Stomach (tissue), 8 donors: ENCODE measurements at regions not wholly inside any gene's neighbourhood (a gene's known extent, or its start where the extent isn't known, plus 50 kb on each side); places are given as distances from the start of the nearest gene placed in this dataset.

Experiments
- DNase-seq, 2 donors: peaks; one replicate each; pipeline versions ENCODE4 v3.0.0 to v3.0.0-alpha.2; 2013 to 2019
- H3K27ac ChIP-seq, 5 donors: fragments of 200-600 bp in 4 of 5; sonication (generic) in 4 of 5; one replicate each; pipeline ENCODE4 v1.5.1; 2013 to 2019; ENCODE audit warnings: mild to moderate bottlenecking in 1 of 5, moderate library complexity in 1 of 5
- H3K27me3 ChIP-seq, 3 donors: fragments of 200-600 bp; sonication (generic); one replicate each; pipeline ENCODE4 v1.5.1; 2017 to 2019; ENCODE audit warnings: mixed run types in 1 of 3
- H3K36me3 ChIP-seq, 4 donors: fragments of 200-600 bp; sonication (generic); 1 replicate in 3 of 4; 2 replicates in 1 of 4; pipeline ENCODE4 v1.5.1; 2016 to 2019
- H3K4me1 ChIP-seq, 4 donors: fragments of 200-600 bp; sonication (generic); one replicate each; pipeline ENCODE4 v1.5.1; 2016 to 2019
- H3K4me3 ChIP-seq, 4 donors: fragments of 200-600 bp; sonication (generic) in 3 of 4; one replicate each; pipeline ENCODE4 v1.5.1; 2016 to 2019; ENCODE audit warnings: mild to moderate bottlenecking in 1 of 4
- H3K9me3 ChIP-seq, 4 donors: fragments of 200-600 bp; sonication (generic); one replicate each; pipeline ENCODE4 v1.5.1; 2016 to 2019
- CTCF ChIP-seq, 7 experiments: fragments of 450-650 bp in 4 of 7; fragments of 200-600 bp in 3 of 7; sonication (generic) in 3 of 7; IDR thresholded peaks; one replicate each; pipeline ENCODE4 v1.5.1; 2016 to 2019; ENCODE audit warnings: antibody characterized with exemption in 7 of 7, control low read depth in 2 of 7, mild to moderate bottlenecking in 1 of 7
- EP300 ChIP-seq: sonication (generic); formaldehyde crosslinking; IDR thresholded peaks from one replicate; pipeline ENCODE4 v1.6.1; 2017; ENCODE audit warnings: antibody characterized with exemption
- POLR2A ChIP-seq, 4 donors: fragments of 450-650 bp; IDR thresholded peaks; one replicate each; pipeline ENCODE4 v1.6.1; 2016; ENCODE audit warnings: antibody characterized with exemption in 4 of 4, control low read depth in 2 of 4, mild to moderate bottlenecking in 1 of 4, moderate library complexity in 1 of 4
- POLR2AphosphoS5 ChIP-seq, 3 donors: sonication (generic); formaldehyde crosslinking; IDR thresholded peaks; one replicate each; pipeline ENCODE4 v1.6.1; 2016; ENCODE audit warnings: antibody characterized with exemption in 3 of 3
- WGBS, 5 donors: extraction: QIAGEN DNeasy Blood & Tissue Kit in 3 of 5; methylation state at CpG; one replicate each; pipeline versions ENCODE4 v1.1.5 to v1.1.7; 2013 to 2018; 5-methylcytosine and 5-hydroxymethylcytosine counted together
- intact Hi-C: fragments of 100-400 bp; cut with DNase I; formaldehyde crosslinking; loops from one replicate; pipeline ENCODE4 v1.15.1; 2023; ENCODE audit warnings: low total_unique reads
- donor health status: healthy with polysubstance abuse.
- donor health status: Bipolar disorder and iron deficiency.
- donor health status: healthy.

GRCh38 chr21:30986965-30987364 lies 51.3 kb downstream of the KRTAP19-8 start:
- peak in 1 of 2 donors; percentile 10 for DNase-seq
- H3K36me3 ChIP-seq = no peaks in the 10 kb centered on the region
- TF ChIP-seq POLR2AphosphoS5 (IDR thresholded peaks at IDR 0.05) (no peak), CTCF (IDR thresholded peaks at IDR 0.05) (no peak), EP300 (no peak), POLR2A (IDR thresholded peaks at IDR 0.05) (no peak)
- 60 to 66% (median 60%) methylated on average over 2 of the region's 2 CpGs for WGBS, 5 donors
- no peaks in the 10 kb centered on the region for H3K9me3 ChIP-seq
- H3K27me3 ChIP-seq = no peaks in the 10 kb centered on the region
- H3K27ac ChIP-seq = no peak overlapping the region
- no peak overlapping the region for H3K4me3 ChIP-seq
- intact Hi-C loops = no loop called here
- H3K4me1 ChIP-seq = no peaks in the 10 kb centered on the region

- H3K4me3 ChIP-seq = no peak overlapping the region
- no peaks in the 10 kb centered on the region for H3K9me3 ChIP-seq
- no peaks in the 10 kb centered on the region for H3K27me3 ChIP-seq
- intact Hi-C loops = no loop called here
- no peaks in the 10 kb centered on the region for H3K36me3 ChIP-seq
- no peak for DNase-seq
- H3K4me1 ChIP-seq = no peaks in the 10 kb centered on the region
- no peak for TF ChIP-seq EP300
- no peak for TF ChIP-seq POLR2A (IDR thresholded peaks at IDR 0.05)
- no peak for TF ChIP-seq CTCF (IDR thresholded peaks at IDR 0.05)
- TF ChIP-seq POLR2AphosphoS5 (IDR thresholded peaks at IDR 0.05) = no peak
- no peak overlapping the region for H3K27ac ChIP-seq
- 31 to 50% (median 41%) methylated on average over 3 of the region's 3 CpGs for WGBS, 5 donors
Measured at GRCh38 chr21:30984889-30985288, 53.4 kb downstream of the KRTAP19-8 start.

GRCh38 chr21:30981403-30981802 lies 56.9 kb downstream of the KRTAP19-8 start:
- DNase-seq = peak in 1 of 2 donors; percentile 14
- 50 to 70% (median 53%) methylated on average over 1 of the region's 1 CpG for WGBS, 5 donors
- intact Hi-C loops = no loop called here

DNA sequence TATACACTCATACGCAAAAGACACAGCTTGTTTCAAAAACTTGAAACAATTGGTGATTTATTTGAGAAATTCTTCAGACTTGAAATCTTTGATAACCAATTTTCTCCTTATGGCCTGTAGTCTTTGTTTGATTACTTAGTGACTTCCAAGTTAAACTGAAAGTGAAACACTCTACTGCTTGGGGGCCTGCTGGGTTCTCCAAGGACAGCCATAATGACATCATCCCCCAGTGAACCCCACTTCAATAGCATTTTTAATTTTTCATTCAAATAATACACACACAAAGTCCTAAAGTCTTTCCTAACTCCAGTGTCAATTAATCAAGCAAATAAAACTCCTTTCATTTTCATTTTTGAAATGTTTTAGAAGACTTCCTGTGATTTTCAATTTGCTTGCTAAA lies 59.2 kb downstream of the KRTAP19-8 start:
- H3K36me3 ChIP-seq = no peaks in the 10 kb centered on the region
- intact Hi-C loops = no loop called here
- H3K9me3 ChIP-seq = no peaks in the 10 kb centered on the region
- no peak overlapping the region for H3K4me3 ChIP-seq
- H3K27ac ChIP-seq = no peak overlapping the region
- peak in 1 of 2 donors; percentile 10 for DNase-seq
- WGBS, 5 donors = 88 to 94% (median 91%) methylated on average over 1 of the region's 1 CpG
- no peaks in the 10 kb centered on the region for H3K27me3 ChIP-seq
- no peaks in the 10 kb centered on the region for H3K4me1 ChIP-seq
- no peak for TF ChIP-seq CTCF (IDR thresholded peaks at IDR 0.05)
- no peak for TF ChIP-seq EP300
- no peak for TF ChIP-seq POLR2A (IDR thresholded peaks at IDR 0.05)
- no peak for TF ChIP-seq POLR2AphosphoS5 (IDR thresholded peaks at IDR 0.05)

More at GRCh38 chr21:30981403-30981802, 56.9 kb downstream of the KRTAP19-8 start:
- no peaks in the 10 kb centered on the region for H3K27me3 ChIP-seq
- H3K4me1 ChIP-seq = no peaks in the 10 kb centered on the region
- H3K36me3 ChIP-seq = no peaks in the 10 kb centered on the region
- TF ChIP-seq POLR2AphosphoS5 (IDR thresholded peaks at IDR 0.05) (no peak), CTCF (IDR thresholded peaks at IDR 0.05) (no peak), EP300 (no peak)
- H3K4me3 ChIP-seq = no peak overlapping the region
- no peaks in the 10 kb centered on the region for H3K9me3 ChIP-seq
- H3K27ac ChIP-seq = no peak overlapping the region
